Fibroblast of lung (primary cell): ENCODE measurements at regions not wholly inside any gene's neighbourhood (a gene's known extent, or its start where the extent isn't known, plus 50 kb on each side); places are given as distances from the start of the nearest gene placed in this dataset.

Source experiments
- EZH2 ChIP-seq: IDR thresholded peaks from 2 replicates; pipeline ENCODE4 v1.5.1; 2012; ENCODE audit warnings: low read length, control low read depth, mild to moderate bottlenecking; ENCODE audit errors: missing control alignments
- TF ChIP-seq, protein P1 (sequence below), 2 donors: IDR thresholded peaks in 1 of 2; conservative IDR thresholded peaks in 1 of 2; 1 replicate in 1 of 2; 2 replicates in 1 of 2; pipeline ENCODE4 v1.5.1; 2011 to 2012; ENCODE audit warnings: low read length in 2 of 2, control low read depth in 1 of 2, inconsistent platforms in 1 of 2, low read depth in 1 of 2, mild to moderate bottlenecking in 1 of 2

DNA sequence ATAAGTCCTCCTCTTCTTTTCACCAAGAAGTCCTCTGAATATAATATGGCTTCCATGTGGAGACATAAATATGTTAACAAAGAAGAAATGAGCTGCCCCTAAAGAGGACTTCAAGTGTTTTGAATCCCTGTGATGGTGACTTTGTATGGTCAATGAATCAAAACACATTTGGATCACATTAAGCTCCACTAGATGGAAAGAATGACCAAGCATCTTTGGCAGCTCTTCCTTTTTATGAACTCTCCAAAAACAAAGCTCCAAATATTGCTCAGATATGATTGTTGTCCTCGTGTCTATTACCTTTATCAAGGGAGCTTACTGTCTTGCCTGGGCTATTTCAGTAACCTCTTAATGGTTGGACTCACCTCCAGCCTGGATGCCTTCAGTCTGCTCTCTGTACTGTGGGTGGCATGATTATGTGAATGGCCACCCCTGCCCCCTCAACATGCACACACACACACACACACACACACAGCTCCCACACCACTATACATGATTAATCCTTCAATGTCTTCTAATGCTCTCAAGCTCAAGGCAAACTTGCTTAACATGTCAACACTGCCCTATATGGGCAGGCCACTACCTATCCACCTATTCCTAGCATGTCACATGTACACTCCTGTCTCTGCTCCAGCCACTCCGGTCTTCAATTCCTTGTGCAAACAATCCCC lies 346.6 kb upstream of the SALL1 start:
- TF ChIP-seq, protein P1, sequence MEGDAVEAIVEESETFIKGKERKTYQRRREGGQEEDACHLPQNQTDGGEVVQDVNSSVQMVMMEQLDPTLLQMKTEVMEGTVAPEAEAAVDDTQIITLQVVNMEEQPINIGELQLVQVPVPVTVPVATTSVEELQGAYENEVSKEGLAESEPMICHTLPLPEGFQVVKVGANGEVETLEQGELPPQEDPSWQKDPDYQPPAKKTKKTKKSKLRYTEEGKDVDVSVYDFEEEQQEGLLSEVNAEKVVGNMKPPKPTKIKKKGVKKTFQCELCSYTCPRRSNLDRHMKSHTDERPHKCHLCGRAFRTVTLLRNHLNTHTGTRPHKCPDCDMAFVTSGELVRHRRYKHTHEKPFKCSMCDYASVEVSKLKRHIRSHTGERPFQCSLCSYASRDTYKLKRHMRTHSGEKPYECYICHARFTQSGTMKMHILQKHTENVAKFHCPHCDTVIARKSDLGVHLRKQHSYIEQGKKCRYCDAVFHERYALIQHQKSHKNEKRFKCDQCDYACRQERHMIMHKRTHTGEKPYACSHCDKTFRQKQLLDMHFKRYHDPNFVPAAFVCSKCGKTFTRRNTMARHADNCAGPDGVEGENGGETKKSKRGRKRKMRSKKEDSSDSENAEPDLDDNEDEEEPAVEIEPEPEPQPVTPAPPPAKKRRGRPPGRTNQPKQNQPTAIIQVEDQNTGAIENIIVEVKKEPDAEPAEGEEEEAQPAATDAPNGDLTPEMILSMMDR (conservative IDR thresholded peaks at IDR 0.05 in 1 of 2, IDR thresholded peaks at IDR 0.05 in 1 of 2; ENCODE audit: low read depth in 1 of 2, low read length in 2 of 2): no peak
- TF ChIP-seq EZH2: no peak
